ENCODE measurements at regions not wholly inside any gene's neighbourhood (a gene's known extent, or its start where the extent isn't known, plus 50 kb on each side); places are given as distances from the start of the nearest gene placed in this dataset.

DNA sequence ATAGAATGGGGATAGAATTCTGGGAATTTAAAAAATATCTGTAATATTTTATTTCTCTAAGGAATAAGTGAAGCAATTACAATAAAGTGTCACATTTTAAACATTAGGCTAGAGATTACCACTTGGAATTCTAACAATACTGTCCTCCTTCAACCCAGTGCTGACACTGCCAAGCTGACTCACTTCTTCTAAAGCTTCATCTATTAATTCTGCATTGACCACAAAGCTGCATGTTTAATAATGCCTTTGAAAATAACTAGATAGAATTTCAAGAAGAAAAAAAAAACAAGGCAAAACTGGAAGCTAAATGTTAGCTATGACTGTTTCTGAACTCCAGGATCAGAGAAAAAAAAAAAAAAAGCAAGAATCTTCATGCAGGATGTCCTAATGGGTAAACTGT, 970.7 kb upstream of the FBXO33 start:
- Histone ChIP-seq H3K27me3 (ENCODE audit: control insufficient read depth, insufficient read depth, low read length) (no peaks in the 10 kb centered on the region), H3K4me3 (ENCODE audit: low read depth, low read length) (no peak overlapping the region), H3K36me3 (ENCODE audit: control insufficient read depth, insufficient read depth, low read length) (no peaks in the 10 kb centered on the region)
- no peak for DNase-seq (ENCODE audit: low read depth)
- TF ChIP-seq, protein P1, sequence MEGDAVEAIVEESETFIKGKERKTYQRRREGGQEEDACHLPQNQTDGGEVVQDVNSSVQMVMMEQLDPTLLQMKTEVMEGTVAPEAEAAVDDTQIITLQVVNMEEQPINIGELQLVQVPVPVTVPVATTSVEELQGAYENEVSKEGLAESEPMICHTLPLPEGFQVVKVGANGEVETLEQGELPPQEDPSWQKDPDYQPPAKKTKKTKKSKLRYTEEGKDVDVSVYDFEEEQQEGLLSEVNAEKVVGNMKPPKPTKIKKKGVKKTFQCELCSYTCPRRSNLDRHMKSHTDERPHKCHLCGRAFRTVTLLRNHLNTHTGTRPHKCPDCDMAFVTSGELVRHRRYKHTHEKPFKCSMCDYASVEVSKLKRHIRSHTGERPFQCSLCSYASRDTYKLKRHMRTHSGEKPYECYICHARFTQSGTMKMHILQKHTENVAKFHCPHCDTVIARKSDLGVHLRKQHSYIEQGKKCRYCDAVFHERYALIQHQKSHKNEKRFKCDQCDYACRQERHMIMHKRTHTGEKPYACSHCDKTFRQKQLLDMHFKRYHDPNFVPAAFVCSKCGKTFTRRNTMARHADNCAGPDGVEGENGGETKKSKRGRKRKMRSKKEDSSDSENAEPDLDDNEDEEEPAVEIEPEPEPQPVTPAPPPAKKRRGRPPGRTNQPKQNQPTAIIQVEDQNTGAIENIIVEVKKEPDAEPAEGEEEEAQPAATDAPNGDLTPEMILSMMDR (IDR thresholded peaks at IDR 0.05; ENCODE audit: insufficient read depth, low read depth, low read length) = no peak
- CTCF ChIA-PET = no interaction called here
- POLR2A ChIA-PET = no interaction called here

- H3K4me3 ChIP-seq (ENCODE audit: low read depth, low read length) = no peak overlapping the region
- TF ChIP-seq, protein P1 (IDR thresholded peaks at IDR 0.05; ENCODE audit: insufficient read depth, low read depth, low read length) = no peak
- H3K36me3 ChIP-seq (ENCODE audit: control insufficient read depth, insufficient read depth, low read length) = no peaks in the 10 kb centered on the region
- ChIA-PET POLR2A (no interaction called here), CTCF (no interaction called here)
- H3K27me3 ChIP-seq (ENCODE audit: control insufficient read depth, insufficient read depth, low read length) = no peaks in the 10 kb centered on the region
- DNase-seq (ENCODE audit: low read depth) = no peak
Measured at GRCh38 chr14:40398981-40399380, 966.7 kb upstream of the FBXO33 start.

- no peaks in the 10 kb centered on the region for H3K36me3 ChIP-seq (ENCODE audit: control insufficient read depth, insufficient read depth, low read length)
- no peak overlapping the region for H3K4me3 ChIP-seq (ENCODE audit: low read depth, low read length)
- no peaks in the 10 kb centered on the region for H3K27me3 ChIP-seq (ENCODE audit: control insufficient read depth, insufficient read depth, low read length)
- DNase-seq (ENCODE audit: low read depth) = no peak
- POLR2A ChIA-PET = no interaction called here
- CTCF ChIA-PET = no interaction called here
- TF ChIP-seq, protein P1 (IDR thresholded peaks at IDR 0.05; ENCODE audit: insufficient read depth, low read depth, low read length) = no peak
Measured at GRCh38 chr14:40394634-40395340, 962.6 kb upstream of the FBXO33 start.

GRCh38 chr14:40393143-40393542, 960.9 kb upstream of the FBXO33 start:
- CTCF ChIA-PET = no interaction called here
- POLR2A ChIA-PET = no interaction called here
- Histone ChIP-seq H3K27me3 (ENCODE audit: control insufficient read depth, insufficient read depth, low read length) (no peaks in the 10 kb centered on the region), H3K36me3 (ENCODE audit: control insufficient read depth, insufficient read depth, low read length) (no peaks in the 10 kb centered on the region), H3K4me3 (ENCODE audit: low read depth, low read length) (no peak overlapping the region)
- TF ChIP-seq, protein P1 (IDR thresholded peaks at IDR 0.05; ENCODE audit: insufficient read depth, low read depth, low read length) = no peak
- no peak for DNase-seq (ENCODE audit: low read depth)

DNA sequence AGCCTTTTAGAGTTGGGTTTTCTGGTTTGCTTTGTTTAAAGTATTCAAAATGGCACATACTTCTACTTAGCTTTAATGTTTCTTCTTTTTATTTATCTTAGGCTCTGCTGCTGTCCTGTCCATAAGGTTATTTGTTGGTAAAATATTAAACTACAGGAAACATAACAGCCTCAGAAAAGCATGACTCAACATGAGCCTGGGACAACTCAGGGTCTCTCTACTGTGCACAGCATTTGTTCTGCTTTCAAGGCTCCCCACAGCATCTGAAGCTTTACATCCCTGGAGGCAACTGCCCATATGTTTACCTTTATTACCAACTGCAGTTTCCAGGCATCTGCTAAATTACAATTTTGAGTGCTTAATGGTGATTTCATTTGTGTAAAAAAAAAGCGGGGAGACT, 954.2 kb upstream of the FBXO33 start:
- TF ChIP-seq, protein P1 (IDR thresholded peaks at IDR 0.05; ENCODE audit: insufficient read depth, low read depth, low read length) = no peak
- POLR2A ChIA-PET = no interaction called here
- no peak for DNase-seq (ENCODE audit: low read depth)
- no peaks in the 10 kb centered on the region for H3K27me3 ChIP-seq (ENCODE audit: control insufficient read depth, insufficient read depth, low read length)
- no peak overlapping the region for H3K4me3 ChIP-seq (ENCODE audit: low read depth, low read length)
- CTCF ChIA-PET = interaction anchor here (1.2 kb wide), 1 partner anchor 14 kb away, joined by 7 read pairs; no protein-coding TSS in a partner anchor
- H3K36me3 ChIP-seq (ENCODE audit: control insufficient read depth, insufficient read depth, low read length) = no peaks in the 10 kb centered on the region
